Activated CD4-positive, alpha-beta T cell treated with anti-CD3 and anti-CD28 coated beads, Interleukin-2, Interleukin-4, amounts not matched to agents 100 ng/mL and 50 ng/mL, durations not matched to agents 16 hours and 8 hours (primary cell): ENCODE measurements at regions not wholly inside any gene's neighbourhood (a gene's known extent, or its start where the extent isn't known, plus 50 kb on each side); places are given as distances from the start of the nearest gene placed in this dataset.
A peak's percentile ranks its signal among the peaks of the same experiment; 100 is the strongest.

Experiments used
- DNase-seq: peaks from one replicate; pipeline ENCODE4 v3.0.0-alpha.2; 2020; ENCODE audit warnings: low spot score

DNA sequence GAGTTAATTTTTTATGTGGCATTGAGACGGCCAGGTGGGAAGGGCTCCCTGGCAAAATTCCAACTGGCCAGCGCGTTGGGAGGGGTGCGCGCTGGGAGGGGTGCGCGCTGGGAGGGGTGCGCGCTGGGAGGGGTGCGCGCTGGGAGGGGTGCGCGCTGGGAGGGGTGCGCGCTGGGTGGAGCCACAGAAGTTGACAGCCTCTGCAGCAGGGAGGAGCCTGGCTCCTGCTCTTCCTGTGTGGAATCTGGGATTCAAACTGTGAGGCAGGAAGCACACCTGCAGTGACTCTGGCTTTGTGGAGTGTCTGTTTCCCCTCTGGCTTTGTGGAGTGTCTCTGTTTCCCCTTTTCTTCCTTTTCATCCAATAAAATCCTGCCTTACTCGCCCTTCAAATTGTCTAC is 147.9 kb upstream of the CBLN2 start:
- DNase-seq, result no peak

DNA sequence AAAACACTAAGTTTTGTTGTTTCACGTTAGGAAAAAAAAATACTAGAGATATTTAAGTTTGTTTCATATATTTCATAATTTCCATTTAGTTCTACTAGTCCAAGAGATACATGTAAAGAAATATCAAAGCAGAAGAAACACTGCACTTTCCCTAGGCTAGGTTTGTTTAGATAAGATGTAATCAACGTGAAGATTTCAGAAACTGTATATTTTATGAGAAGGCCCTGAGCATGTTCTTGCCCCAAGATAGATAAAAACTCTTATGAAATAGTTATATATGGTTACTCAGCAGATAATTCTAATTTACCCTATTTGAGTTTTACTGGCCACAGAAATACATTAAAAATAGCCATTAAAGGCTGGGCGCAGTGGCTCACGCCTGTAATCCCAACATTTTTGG is 143.6 kb upstream of the CBLN2 start:
- DNase-seq, result no peak

DNA sequence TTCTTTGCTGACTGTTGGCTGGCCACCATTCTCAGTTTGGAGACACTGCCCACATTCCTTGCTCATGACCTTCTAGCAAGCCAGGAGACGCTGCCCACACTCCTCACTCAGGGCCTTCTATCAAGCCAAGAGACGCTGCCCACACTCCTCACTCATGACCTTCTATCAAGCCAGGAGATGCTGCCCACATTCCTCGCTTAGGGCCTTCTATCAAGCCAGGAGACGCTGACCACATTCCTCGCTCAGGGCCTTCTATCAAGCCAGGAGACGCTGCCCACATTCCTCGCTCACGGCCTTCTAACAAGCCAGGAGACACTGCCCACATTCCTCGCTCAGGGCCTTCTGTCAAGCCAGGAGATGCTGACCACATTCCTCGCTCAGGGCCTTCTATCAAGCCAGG is 131.3 kb upstream of the CBLN2 start:
- DNase-seq, result no peak

DNA sequence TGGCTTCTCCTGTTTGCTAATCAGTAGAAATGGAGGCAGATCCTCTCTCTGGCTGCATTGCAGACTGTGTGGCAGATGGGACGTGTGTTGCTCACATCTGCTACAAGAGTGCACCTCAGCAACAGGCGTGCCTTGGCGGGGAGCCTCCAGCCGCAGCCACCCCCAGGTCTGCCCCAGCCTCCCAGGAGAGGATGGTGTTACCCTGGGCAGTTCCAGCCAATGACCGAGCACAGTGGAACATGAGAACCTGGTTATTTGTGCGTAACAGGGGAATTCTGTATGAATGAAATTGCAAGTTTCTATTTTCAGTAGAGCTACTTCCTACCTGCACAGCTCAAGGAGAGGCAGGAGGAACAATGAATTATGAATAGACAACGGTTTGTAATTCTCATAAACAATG is 130.6 kb upstream of the CBLN2 start:
- no peak for DNase-seq

DNA sequence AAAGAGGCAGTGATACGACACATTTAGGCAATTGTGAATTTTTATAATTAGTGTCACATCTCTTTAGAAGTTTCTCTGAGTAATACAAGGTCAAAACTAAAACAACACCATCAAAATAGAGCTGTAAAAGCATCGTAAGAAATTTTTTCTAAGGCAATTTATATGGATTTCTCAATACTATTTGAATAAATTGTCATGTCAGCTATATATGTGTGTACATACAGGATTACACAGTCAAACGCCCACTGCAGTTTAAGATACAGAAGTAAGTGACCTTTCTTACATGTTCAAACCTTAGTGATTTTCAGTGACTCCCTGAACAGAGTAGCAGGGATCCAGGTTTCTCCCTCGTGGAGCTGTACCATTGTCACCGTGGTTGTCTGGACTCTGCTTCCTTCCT is 129.1 kb upstream of the CBLN2 start:
- no peak for DNase-seq

DNA sequence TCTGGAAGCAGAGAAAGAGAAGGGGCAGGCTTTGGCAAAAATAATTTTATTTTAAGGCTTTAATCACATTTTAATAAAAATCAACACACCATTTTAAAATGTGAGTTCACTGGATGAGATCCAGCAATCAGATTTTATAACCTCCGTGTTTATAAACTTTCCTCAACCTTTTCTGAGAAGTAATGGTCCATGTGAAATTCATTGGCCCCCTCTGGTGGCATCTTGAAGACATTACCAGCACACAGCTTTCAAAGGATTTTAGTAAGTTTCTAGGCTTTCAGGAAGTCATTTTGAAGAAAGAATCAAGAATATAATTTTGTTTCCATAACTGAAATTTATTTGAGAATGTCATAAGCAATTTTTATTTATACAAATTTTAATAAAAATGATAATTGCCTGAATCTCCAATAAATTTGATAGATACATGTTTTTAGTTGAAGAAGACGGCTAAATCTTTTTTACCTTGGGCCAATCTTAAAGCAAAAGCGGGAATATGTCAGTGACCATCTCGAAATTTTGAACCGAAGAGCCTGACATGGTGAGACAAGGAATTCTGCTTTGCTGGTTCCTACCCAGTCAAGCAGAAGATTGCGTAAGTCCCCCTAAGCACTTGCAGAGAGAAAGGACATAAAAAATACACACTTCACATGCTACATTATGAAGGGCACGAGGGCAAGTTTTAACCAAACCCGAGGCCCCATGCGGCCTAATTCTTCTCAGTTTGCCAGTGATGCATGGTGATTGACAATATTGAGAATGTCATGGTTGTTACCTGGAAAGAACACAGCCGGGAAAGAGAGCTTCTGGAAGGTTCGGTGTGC is 128.4 kb upstream of the CBLN2 start:
- peak; percentile 16 for DNase-seq

DNA sequence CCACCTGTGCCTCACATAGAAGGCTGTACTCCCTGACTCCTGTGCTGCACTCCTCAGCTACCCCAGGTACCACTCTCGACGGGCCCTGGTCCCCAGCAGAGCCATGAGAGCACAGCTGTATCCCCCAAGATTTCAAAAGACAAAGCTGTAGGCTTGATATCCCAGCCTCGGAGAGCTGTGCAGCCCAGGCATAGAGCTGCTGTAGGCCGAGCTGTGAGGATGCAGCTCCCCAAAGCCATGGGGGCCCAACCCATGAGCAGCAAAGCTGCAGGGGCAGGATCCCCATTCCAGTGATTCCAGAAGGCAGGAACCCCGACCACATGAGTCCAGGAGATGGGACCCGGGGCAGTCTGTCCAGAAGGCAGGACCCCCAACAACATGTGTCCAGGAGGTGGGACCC is 123.8 kb upstream of the CBLN2 start:
- DNase-seq, result no peak

DNA sequence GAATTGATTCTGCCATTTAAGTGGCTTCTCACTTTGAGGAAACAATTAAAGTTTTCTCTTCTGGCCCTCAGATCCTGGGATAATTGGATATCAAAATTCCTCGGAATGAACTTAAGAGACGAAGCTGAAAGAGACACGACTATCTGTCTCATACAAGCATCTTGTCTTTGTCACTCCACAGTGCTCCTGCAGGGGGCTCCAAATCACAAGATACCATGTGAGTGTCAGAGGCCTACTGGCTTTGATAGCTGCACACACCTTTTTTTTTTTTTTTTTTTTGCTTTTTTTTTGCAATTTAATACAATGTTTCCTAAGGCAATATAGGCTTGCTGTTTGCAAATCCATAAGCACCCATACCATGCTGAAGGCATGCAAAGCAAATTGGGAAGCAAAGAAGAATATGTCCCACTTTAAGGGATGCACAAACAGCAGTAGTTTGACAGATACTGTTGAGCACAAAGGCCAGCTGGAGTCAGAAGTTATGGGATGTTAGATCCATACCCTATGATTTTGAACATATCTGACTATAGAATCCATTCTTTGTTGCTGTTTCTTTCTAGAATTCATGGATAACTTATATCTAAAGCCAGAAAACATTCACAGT is 109.0 kb upstream of the CBLN2 start:
- DNase-seq, result peak; percentile 31

DNA sequence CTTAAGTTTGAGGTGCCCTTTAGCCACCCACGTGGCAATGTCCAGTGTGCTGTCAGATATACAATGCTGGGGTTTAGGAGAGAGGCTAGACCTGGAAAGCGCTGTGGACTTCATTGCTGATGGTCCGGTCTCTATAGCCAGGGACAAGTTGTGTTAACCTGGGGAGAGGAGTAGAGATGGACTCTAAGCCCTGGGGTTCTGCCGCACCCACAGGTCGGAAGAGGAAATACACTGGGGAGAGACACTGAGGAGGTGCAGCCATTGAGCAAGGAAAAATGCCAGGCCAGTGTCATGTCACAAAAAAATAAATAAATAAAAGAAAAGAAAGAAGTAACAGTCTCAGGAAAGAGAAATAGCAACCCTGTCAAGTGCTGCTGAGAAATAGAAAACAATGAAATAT is 106.9 kb upstream of the CBLN2 start:
- no peak for DNase-seq

DNA sequence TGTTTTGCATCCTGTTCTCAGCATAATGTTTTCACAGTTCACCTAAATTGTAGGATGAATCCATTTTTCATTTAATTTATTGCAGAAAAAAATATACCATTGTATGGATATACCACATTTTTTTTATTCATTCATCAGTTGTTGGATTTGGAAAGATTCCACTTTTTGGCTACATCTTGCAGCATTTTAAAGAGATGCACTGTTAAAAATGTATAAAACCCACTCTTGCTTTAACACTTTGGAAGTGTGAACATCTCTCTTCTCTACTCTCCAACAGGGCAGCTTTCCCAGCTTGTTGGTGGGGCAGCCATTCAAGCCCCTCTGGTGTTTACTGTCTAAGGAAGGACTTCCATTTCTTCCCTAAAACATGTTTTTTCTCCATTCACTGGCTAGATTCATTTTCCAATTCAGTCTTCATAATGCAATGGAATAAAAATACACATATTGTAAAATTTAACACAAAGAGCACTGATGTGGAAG is 104.4 kb upstream of the CBLN2 start:
- no peak for DNase-seq

DNA sequence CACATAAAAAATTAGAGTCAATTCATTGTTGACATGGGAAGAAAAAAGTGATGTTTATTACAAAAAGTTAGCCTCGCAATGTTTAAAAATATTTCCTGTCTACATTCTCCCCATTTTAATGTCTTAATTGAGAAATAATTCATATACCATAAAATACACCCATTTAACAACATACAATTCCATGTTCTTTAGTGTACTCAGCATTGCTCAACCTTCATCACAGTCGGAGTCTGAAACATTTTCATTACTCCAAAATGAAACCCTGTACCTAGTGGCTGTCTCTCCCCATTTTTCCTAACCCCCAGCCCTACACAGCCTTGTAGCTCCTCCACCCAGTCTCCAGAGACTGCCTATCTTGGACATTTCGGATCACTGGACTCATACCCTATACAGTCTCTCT is 103.9 kb upstream of the CBLN2 start:
- no peak for DNase-seq

DNA sequence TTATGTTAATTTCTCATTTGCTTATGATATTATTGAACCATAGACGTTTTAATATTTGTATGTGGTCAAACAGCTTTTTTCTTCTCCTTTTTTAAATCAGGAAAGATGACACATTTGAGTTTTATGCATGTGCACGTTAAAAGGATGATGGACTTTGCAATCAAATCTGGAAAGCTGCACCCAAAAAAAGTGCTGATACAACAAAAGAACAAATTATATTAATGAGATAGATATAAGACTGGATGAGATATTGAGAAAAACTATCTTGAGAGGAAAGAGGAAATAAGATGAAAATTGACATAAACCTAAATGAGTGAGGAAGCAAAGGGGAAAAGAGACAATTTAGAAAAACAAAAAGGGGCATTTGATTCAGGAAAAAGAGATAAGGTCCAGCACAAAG is 96.4 kb upstream of the CBLN2 start:
- DNase-seq, result no peak

DNA sequence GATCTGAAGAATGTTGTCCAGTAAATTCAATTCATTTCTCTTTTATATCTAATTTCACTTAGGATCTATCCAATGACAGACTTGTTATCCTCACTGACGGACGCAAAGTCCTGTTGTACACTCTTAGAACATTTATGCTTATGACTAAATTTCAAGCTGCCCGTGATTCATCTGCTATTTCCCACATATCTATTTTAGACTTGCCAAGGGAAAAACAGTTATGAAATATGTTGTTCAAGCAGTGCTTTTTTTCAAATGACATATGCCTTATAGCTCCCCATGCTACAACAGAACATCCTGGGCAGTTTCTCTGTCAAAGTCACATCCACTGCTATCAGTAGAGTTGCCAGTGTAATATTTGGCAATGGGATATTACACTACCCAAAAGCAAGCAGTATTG is 94.2 kb upstream of the CBLN2 start:
- DNase-seq, result no peak

DNA sequence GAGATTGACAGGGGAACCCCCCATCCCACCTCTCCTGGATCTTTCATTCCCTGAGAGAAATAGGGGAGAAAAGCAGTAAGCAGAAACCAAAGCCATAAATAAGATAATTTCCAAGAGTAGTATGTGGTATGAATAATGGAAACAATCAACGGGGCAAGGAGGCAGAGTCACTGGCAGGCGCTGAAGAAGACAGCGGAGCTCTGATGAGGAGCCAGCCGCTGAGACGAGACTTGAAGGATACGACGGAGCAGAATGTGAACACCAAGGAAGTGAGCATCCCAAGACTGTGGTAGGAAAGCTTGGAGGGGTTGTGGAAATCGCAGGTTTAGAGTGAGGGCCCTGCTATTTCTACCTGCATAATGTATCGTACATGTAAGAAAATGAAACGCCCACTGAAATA is 93.6 kb upstream of the CBLN2 start:
- no peak for DNase-seq

DNA sequence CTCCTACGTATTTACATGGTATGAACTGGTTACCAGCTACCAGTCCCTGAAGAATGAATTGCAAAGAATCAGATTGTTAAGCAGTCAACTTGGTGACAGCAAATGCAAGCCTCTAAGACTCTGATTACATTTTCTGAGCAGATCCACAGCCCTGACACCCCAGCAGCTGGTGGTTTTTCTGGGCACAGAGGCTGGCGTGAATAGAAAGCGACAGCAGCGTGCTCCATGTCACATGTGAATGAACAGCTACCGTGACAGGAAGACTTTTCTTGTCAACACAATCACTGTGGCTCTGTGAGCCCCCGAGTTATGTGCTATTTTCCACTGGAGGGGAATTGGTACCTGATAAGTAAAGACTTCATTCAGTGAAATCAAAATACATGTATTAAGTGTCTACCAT is 93.2 kb upstream of the CBLN2 start:
- no peak for DNase-seq

DNA sequence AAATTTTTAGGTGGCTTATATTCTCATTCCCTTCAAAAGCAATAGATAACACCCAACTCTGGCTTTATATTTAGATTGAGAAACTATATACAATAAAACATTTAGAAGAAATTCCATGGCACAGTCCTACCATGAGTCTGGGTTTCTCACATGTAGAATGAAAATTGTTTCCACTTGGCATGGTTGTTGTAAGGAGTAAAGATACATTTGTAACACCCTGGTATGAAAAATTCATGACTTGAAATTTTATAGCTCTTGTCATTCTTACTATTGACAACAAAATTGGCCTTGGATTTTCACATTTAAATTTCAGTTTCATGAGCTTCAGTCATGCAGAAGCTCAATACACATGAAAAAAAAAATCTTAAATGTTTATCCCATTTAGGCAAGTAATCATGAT is 92.5 kb upstream of the CBLN2 start:
- no peak for DNase-seq

DNA sequence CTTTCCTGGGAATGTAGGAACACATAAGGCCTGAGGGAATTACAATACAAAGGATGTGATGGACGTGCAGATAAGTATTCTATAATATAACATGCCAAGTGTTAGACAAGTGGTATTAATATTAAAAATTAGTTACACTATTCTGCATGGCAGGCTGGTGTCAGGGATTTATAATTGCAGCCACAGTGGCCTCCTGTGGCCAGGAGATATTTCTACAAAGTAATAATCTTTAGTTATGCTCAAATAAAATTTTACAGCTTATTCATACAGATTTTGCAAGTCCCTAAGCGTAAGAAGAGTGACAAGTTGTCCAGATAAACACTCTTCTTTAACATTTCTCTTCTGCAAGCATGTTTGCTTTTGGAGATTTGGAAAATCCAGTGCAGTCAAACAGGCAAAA is 90.4 kb upstream of the CBLN2 start:
- DNase-seq, result no peak

DNA sequence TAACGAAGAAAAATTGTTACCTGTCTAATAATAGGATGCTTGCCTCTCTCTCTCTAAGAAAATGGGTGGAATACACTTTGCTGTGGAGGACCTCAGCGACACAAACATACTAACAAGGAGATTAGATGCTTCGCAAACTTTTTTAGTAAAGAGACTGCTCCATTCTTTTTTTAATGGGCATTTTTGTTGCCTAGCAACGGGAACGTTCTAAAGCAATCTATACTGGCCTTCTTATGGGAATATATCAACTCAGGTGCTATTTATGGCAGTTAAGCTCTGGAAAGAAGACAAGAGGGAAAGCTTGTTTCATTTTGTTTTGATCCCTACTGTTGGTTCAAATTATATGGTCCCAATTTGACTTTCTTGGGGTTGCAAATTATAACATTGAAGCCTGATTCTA is 86.8 kb upstream of the CBLN2 start:
- no peak for DNase-seq

DNA sequence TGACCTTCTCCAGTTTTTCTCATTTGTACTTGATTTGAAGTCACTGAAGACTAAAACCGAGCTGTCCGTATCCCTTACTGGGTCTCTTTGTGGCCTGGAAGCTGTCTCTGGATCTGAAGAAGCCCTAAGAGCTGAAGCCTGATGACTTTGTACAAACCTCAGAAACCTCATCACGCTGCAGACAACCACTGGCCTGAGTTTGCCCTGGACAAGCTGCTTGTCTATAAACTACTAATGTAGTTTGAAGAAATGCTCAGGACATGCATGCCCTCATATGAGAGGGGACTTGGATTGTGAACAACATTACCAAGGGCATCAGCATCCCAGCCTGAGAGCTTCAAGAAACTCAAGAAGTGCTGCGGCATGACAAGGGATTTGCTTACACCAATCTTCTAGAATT is 79.3 kb upstream of the CBLN2 start:
- DNase-seq, result no peak

DNA sequence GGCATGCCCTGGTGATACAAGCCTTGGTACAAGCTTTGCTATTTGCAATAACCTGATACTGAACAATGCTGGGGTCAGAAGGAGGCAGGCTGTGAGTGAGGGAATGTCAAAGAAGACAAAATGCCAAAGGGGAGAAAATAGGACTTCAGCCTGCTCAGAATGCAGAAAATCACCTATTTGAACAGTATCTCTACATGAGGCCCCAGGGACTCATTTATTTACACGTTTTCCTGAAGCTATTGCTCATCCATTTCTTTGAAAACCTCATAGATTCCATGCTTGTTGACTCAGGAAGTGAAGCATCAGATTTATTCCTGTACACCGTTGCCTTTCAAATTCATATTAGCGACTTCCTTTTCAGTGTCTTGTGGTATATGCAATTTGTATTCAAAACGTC is 69.4 kb upstream of the CBLN2 start:
- no peak for DNase-seq

DNA sequence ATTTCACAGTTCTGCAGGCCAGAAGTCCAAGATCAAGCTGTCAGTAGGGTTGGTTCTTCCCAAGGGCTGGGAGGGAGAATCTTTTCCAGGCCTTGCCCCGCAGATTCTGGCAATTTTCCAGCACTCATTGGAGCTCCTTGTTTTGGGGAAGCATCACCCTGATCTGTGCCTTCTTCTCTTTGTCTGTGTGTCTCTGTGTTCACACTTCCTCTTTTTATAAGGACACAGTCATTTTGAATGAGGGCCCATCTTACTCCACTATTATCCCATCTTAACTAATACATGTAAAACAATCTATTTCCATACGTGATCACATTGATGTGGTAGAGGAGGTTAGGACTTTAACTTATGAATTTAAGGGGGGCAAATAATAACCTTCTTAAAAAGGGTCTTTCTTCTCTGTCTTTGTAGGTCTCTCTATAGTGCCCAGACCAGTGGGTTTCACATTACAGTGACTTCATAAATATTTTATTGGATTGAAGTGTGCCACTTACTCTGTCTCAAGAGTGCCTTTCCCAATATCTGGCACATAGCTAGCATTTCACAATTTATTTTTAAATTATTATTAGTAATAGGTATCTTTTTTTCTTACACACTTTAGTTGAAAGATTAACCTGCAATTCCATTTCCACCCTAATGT is 68.9 kb upstream of the CBLN2 start:
- no peak for DNase-seq

DNA sequence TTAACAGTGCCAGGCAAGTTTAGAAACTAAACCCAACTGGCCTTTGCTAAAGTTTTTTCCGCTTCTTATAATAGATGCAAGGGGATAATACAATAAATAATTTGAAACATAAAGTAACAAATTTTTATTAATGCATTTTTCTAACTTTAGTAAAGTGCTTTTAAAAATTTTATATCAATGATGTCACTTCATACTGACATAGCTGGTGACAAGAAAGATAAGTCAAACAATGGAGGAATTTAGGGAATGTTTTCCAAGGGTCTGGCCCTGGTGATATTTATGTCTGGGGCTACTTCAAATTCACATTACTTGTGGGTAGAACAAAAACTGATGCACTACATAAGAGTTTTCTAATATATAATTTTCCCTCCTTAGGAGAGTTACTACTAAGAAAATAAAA is 61.2 kb upstream of the CBLN2 start:
- no peak for DNase-seq

DNA sequence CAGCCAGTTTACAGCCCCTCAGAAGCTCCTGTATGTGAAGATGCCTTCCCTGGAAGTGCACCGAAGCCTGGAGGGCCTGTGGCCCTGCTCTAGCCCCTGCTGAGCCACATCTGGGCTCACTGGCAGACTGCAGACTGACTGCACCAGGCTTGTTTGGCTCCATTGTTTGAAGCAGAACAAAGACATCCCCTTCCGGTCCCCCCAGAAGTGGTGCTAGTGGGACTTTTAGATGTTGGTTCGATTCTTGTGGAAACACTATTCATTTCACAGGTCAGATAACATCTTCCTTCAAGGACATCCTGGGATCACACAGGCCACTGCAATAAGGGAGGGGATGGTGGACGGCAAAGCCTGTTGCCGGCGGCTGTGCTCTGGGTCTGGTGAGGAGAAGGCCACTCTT is 57.8 kb upstream of the CBLN2 start:
- no peak for DNase-seq

DNA sequence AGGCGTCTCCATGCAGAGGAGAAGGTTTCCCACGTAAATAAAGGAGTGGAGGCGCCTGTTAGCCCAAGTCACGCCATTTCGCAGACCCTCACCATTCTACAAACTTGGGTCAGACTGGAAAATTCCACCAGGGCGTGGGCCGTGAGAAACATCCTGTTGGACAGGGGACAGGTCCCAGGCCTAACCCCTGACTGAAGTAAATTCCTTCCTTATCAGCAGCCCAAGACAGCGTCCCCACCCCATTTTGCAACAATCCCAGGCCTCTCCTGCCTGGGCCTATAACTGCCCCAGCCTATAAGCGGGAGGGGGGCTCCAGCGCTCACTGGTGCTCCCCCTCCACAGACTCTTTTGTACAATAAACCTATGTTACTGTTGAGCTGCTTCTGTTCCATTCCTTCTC is 57.3 kb upstream of the CBLN2 start:
- DNase-seq, result no peak
